Prostate gland (tissue), 2 donors: ENCODE measurements at regions not wholly inside any gene's neighbourhood (a gene's known extent, or its start where the extent isn't known, plus 50 kb on each side); places are given as distances from the start of the nearest gene placed in this dataset.

Experiments used
- DNase-seq: peaks from one replicate; pipeline ENCODE4 v3.0.0-alpha.2; 2019; ENCODE audit warnings: low spot score
- H3K27ac ChIP-seq, 2 donors: fragments of 200-600 bp; sonication (generic); 2 replicates each; pipeline ENCODE4 v1.5.1; 2017 to 2019
- H3K27me3 ChIP-seq: fragments of 200-600 bp; sonication (generic); replicated peaks from 2 replicates; pipeline ENCODE4 v1.5.1; 2019; ENCODE audit not compliant: insufficient read depth
- H3K36me3 ChIP-seq, 2 donors: fragments of 200-600 bp; sonication (generic); 1 replicate in 1 of 2; 2 replicates in 1 of 2; pipeline versions ENCODE4 v1.5.1 to v1.8.1; 2017 to 2019
- H3K4me1 ChIP-seq: fragments of 200-600 bp; sonication (generic); replicated peaks from 2 replicates; pipeline ENCODE4 v1.5.1; 2019
- H3K4me3 ChIP-seq, 2 donors: fragments of 200-600 bp; sonication (generic); 2 replicates each; pipeline ENCODE4 v1.5.1; 2017 to 2019
- H3K9me3 ChIP-seq: fragments of 200-600 bp; sonication (generic); 2 replicates; pipeline ENCODE4 v1.5.1; 2017
- CTCF ChIP-seq, 4 experiments: fragments of 200-600 bp in 2 of 4; fragments of 450-650 bp in 2 of 4; sonication (generic) in 2 of 4; IDR thresholded peaks; 1 replicate in 3 of 4; 2 replicates in 1 of 4; pipeline ENCODE4 v1.5.1; 2016 to 2019; ENCODE audit warnings: antibody characterized with exemption in 4 of 4, mild to moderate bottlenecking in 2 of 4, moderate library complexity in 2 of 4
- POLR2A ChIP-seq: fragments of 450-650 bp; IDR thresholded peaks from one replicate; pipeline ENCODE4 v1.6.1; 2016; ENCODE audit warnings: antibody characterized with exemption, mild to moderate bottlenecking
- POLR2AphosphoS5 ChIP-seq: sonication (generic); formaldehyde crosslinking; IDR thresholded peaks from one replicate; pipeline ENCODE4 v1.6.1; 2017; ENCODE audit warnings: antibody characterized with exemption
- WGBS: methylation state at CpG from one replicate; pipeline ENCODE4 v1.1.5; 2018; 5-methylcytosine and 5-hydroxymethylcytosine counted together
- intact Hi-C: fragments of 100-400 bp; cut with DNase I; formaldehyde crosslinking; loops from one replicate; pipeline ENCODE4 v1.14.2; 2022

- intact Hi-C loops, result no loop called here
- Histone ChIP-seq H3K27ac (no peak overlapping the region), H3K4me3 (no peak overlapping the region), H3K9me3 (no peaks in the 10 kb centered on the region), H3K4me1 (no peaks in the 10 kb centered on the region), H3K36me3 (no peaks in the 10 kb centered on the region), H3K27me3 (no peaks in the 10 kb centered on the region)
- DNase-seq, result no peak
- 90% methylated on average over 3 of the region's 3 CpGs for WGBS
- TF ChIP-seq POLR2A (no peak), POLR2AphosphoS5 (no peak), CTCF (IDR thresholded peaks at IDR 0.05) (no peak)
Observed at GRCh38 chr10:78870458-78870857, 198.3 kb upstream of the ZMIZ1 start.

GRCh38 chr10:78871796-78872195, 197.0 kb upstream of the ZMIZ1 start:
- TF ChIP-seq POLR2A, result no peak
- TF ChIP-seq CTCF (IDR thresholded peaks at IDR 0.05), result no peak
- TF ChIP-seq POLR2AphosphoS5, result no peak
- intact Hi-C loops, result no loop called here
- Histone ChIP-seq H3K4me3 (no peak overlapping the region), H3K9me3 (no peaks in the 10 kb centered on the region), H3K27ac (no peak overlapping the region), H3K27me3 (no peaks in the 10 kb centered on the region), H3K4me1 (no peaks in the 10 kb centered on the region), H3K36me3 (no peaks in the 10 kb centered on the region)
- WGBS, result 87% methylated on average over 3 of the region's 3 CpGs
- DNase-seq, result no peak

- Histone ChIP-seq H3K27ac (no peak overlapping the region), H3K27me3 (no peaks in the 10 kb centered on the region), H3K4me1 (no peaks in the 10 kb centered on the region), H3K9me3 (no peaks in the 10 kb centered on the region), H3K36me3 (no peaks in the 10 kb centered on the region), H3K4me3 (no peak overlapping the region)
- WGBS, result 92% methylated on average over 5 of the region's 5 CpGs
- no peak for DNase-seq
- intact Hi-C loops, result no loop called here
- TF ChIP-seq CTCF (IDR thresholded peaks at IDR 0.05) (no peak), POLR2AphosphoS5 (no peak), POLR2A (no peak)
Observed at GRCh38 chr10:78873413-78873812, 195.4 kb upstream of the ZMIZ1 start.

- no peaks in the 10 kb centered on the region for H3K9me3 ChIP-seq
- intact Hi-C loops, result no loop called here
- H3K4me3 ChIP-seq, result no peak overlapping the region
- TF ChIP-seq POLR2AphosphoS5 (no peak), POLR2A (no peak), CTCF (IDR thresholded peaks at IDR 0.05) (no peak)
- H3K27me3 ChIP-seq, result no peaks in the 10 kb centered on the region
- no peak overlapping the region for H3K27ac ChIP-seq
- no peak for DNase-seq
- no peaks in the 10 kb centered on the region for H3K4me1 ChIP-seq
- 94% methylated on average over 2 of the region's 2 CpGs for WGBS
- no peaks in the 10 kb centered on the region for H3K36me3 ChIP-seq
Observed at GRCh38 chr10:78875331-78875877, 193.4 kb upstream of the ZMIZ1 start.

GRCh38 chr10:78875932-78876331, 192.8 kb upstream of the ZMIZ1 start:
- no peak for TF ChIP-seq CTCF (IDR thresholded peaks at IDR 0.05)
- TF ChIP-seq POLR2A, result no peak

More at GRCh38 chr10:78875932-78876331, 192.8 kb upstream of the ZMIZ1 start:
- Histone ChIP-seq H3K36me3 (no peaks in the 10 kb centered on the region), H3K27me3 (no peaks in the 10 kb centered on the region), H3K4me3 (no peak overlapping the region), H3K27ac (no peak overlapping the region), H3K9me3 (no peaks in the 10 kb centered on the region), H3K4me1 (no peaks in the 10 kb centered on the region)
- intact Hi-C loops, result no loop called here
- DNase-seq, result no peak
- 89% methylated on average over 4 of the region's 4 CpGs for WGBS
